H9 (cell line): ENCODE measurements at regions not wholly inside any gene's neighbourhood (a gene's known extent, or its start where the extent isn't known, plus 50 kb on each side); places are given as distances from the start of the nearest gene placed in this dataset.

Source experiments
- DNase-seq: peaks from one replicate; pipeline ENCODE4 v3.0.0-alpha.2; 2017
- H2AFZ ChIP-seq: one replicate; pipeline ENCODE4 v1.6.1; 2013; ENCODE audit warnings: mild to moderate bottlenecking, low read length, control low read depth, moderate library complexity
- H2AK5ac ChIP-seq: 2 replicates; pipeline ENCODE4 v1.6.1; 2013; ENCODE audit warnings: low read length, control low read depth, mixed read lengths; ENCODE audit not compliant: insufficient read length
- H2BK120ac ChIP-seq: one replicate; pipeline ENCODE4 v1.6.1; 2013; ENCODE audit warnings: low read depth, mild to moderate bottlenecking, low read length, control low read depth, inconsistent platforms; ENCODE audit not compliant: poor library complexity, severe bottlenecking
- H2BK12ac ChIP-seq: 2 replicates; pipeline ENCODE4 v1.6.1; 2013; ENCODE audit warnings: low read length, control low read depth, mixed read lengths, low read depth; ENCODE audit not compliant: insufficient read length
- H2BK15ac ChIP-seq: 2 replicates; pipeline ENCODE4 v1.6.1; 2013; ENCODE audit warnings: low read depth, low read length, control low read depth
- H2BK20ac ChIP-seq: one replicate; pipeline ENCODE4 v1.6.1; 2013; ENCODE audit warnings: low read depth, mild to moderate bottlenecking, low read length, control low read depth, inconsistent platforms; ENCODE audit not compliant: poor library complexity, severe bottlenecking
- H2BK5ac ChIP-seq: 2 replicates; pipeline ENCODE4 v1.6.1; 2013; ENCODE audit warnings: low read length, control low read depth, mixed read lengths; ENCODE audit not compliant: insufficient read length
- H3K14ac ChIP-seq: 2 replicates; pipeline ENCODE4 v1.6.1; 2013; ENCODE audit warnings: low read length, control low read depth; ENCODE audit not compliant: insufficient read depth
- H3K18ac ChIP-seq: 2 replicates; pipeline ENCODE4 v1.6.1; 2013; ENCODE audit warnings: low read depth, mild to moderate bottlenecking, mixed read lengths, low read length, control low read depth; ENCODE audit not compliant: insufficient read length
- H3K23ac ChIP-seq: 2 replicates; pipeline ENCODE4 v1.6.1; 2013; ENCODE audit warnings: low read length, control low read depth, mixed read lengths, low read depth; ENCODE audit not compliant: insufficient read length
- H3K23me2 ChIP-seq: 2 replicates; pipeline ENCODE4 v1.6.1; 2013; ENCODE audit warnings: low read depth, mild to moderate bottlenecking, mixed read lengths, low read length, control low read depth; ENCODE audit not compliant: insufficient read length, poor library complexity, severe bottlenecking
- H3K27ac ChIP-seq: 2 replicates; pipeline ENCODE4 v1.5.1; 2013; ENCODE audit warnings: low read length, control low read depth, mixed read lengths, low read depth; ENCODE audit not compliant: insufficient read length
- H3K27me3 ChIP-seq: 2 replicates; pipeline ENCODE4 v1.6.1; 2013; ENCODE audit warnings: low read length, control low read depth, inconsistent platforms; ENCODE audit not compliant: insufficient read depth
- H3K4ac ChIP-seq: 2 replicates; pipeline ENCODE4 v1.6.1; 2013; ENCODE audit warnings: low read depth, mild to moderate bottlenecking, control low read depth, inconsistent platforms, low read length, moderate library complexity
- H3K4me1 ChIP-seq: 2 replicates; pipeline ENCODE4 v1.6.1; 2013; ENCODE audit warnings: low read length, control low read depth, inconsistent platforms; ENCODE audit not compliant: insufficient read depth
- H3K4me2 ChIP-seq: 2 replicates; pipeline ENCODE4 v1.6.1; 2013; ENCODE audit warnings: low read length, control low read depth, mixed read lengths; ENCODE audit not compliant: insufficient read length, insufficient read depth
- H3K56ac ChIP-seq: 2 replicates; pipeline ENCODE4 v1.6.1; 2013; ENCODE audit warnings: low read depth, mild to moderate bottlenecking, mixed read lengths, low read length, control low read depth; ENCODE audit not compliant: insufficient read length
- H3K79me1 ChIP-seq: 2 replicates; pipeline ENCODE4 v1.6.1; 2013; ENCODE audit warnings: low read depth, mild to moderate bottlenecking, moderate library complexity, low read length, control low read depth, inconsistent platforms; ENCODE audit not compliant: insufficient read depth, poor library complexity, severe bottlenecking
- H3K79me2 ChIP-seq: 2 replicates; pipeline ENCODE4 v1.6.1; 2013; ENCODE audit warnings: low read length, control low read depth, inconsistent platforms; ENCODE audit not compliant: insufficient read depth
- H3K9ac ChIP-seq: 2 replicates; pipeline ENCODE4 v1.6.1; 2013; ENCODE audit warnings: low read length, control low read depth, mixed read lengths; ENCODE audit not compliant: insufficient read length; ENCODE audit errors: extremely low read depth
- H3K9me3 ChIP-seq: one replicate; pipeline ENCODE4 v1.6.1; 2013; ENCODE audit warnings: low read depth, low read length, inconsistent platforms; ENCODE audit not compliant: control insufficient read depth
- H3T11ph ChIP-seq: one replicate; pipeline ENCODE4 v1.6.1; 2013; ENCODE audit warnings: mild to moderate bottlenecking, low read length, control low read depth, inconsistent platforms
- H4K20me1 ChIP-seq: one replicate; pipeline ENCODE4 v1.6.1; 2013; ENCODE audit not compliant: control insufficient read depth, insufficient read length, insufficient read depth
- H4K5ac ChIP-seq: 2 replicates; pipeline ENCODE4 v1.6.1; 2013; ENCODE audit warnings: low read depth, mild to moderate bottlenecking, mixed read lengths, low read length, control low read depth; ENCODE audit not compliant: insufficient read length
- H4K8ac ChIP-seq: replicated peaks from 2 replicates; pipeline ENCODE4 v1.6.1; 2013; ENCODE audit warnings: low read length, control low read depth, mixed read lengths, low read depth; ENCODE audit not compliant: insufficient read length
- H4K91ac ChIP-seq: 2 replicates; pipeline ENCODE4 v1.6.1; 2013; ENCODE audit warnings: low read depth, mild to moderate bottlenecking, moderate library complexity, mixed read lengths, low read length, control low read depth; ENCODE audit not compliant: insufficient read length
- H3K27ac Mint-ChIP-seq, 3 experiments: 2 replicates in 2 of 3; 3 replicates in 1 of 3; pipeline ENCODE4 v1.8.0; 2020 to 2021; ENCODE audit warnings: mixed read lengths in 3 of 3, mild to moderate bottlenecking in 1 of 3, moderate library complexity in 1 of 3
- H3K27me3 Mint-ChIP-seq: 2 replicates; pipeline ENCODE4 v1.8.0; 2021; ENCODE audit warnings: low read depth, mild to moderate bottlenecking, moderate library complexity, mixed read lengths
- H3K36me3 Mint-ChIP-seq, 3 experiments: 2 replicates in 2 of 3; 3 replicates in 1 of 3; pipeline ENCODE4 v1.8.0; 2020 to 2021; ENCODE audit warnings: low read depth in 3 of 3, mixed read lengths in 3 of 3; ENCODE audit not compliant: insufficient read depth in 1 of 3
- H3K4me1 Mint-ChIP-seq, 2 experiments: 2 replicates each; pipeline ENCODE4 v1.8.0; 2020; ENCODE audit warnings: mixed read lengths in 2 of 2
- H3K4me3 Mint-ChIP-seq, 2 experiments: 2 replicates in 1 of 2; 3 replicates in 1 of 2; pipeline ENCODE4 v1.8.0; 2020 to 2021; ENCODE audit warnings: mild to moderate bottlenecking in 2 of 2, mixed read lengths in 2 of 2, moderate library complexity in 1 of 2
- H3K9me3 Mint-ChIP-seq, 2 experiments: 2 replicates in 1 of 2; 3 replicates in 1 of 2; pipeline ENCODE4 v1.8.0; 2020; ENCODE audit warnings: mild to moderate bottlenecking in 2 of 2, mixed read lengths in 2 of 2, moderate library complexity in 1 of 2
- CTCF ChIP-seq: fragments of 200-600 bp; sonication (generic); conservative IDR thresholded peaks from 3 replicates; pipeline ENCODE4 v1.8.0; 2021; ENCODE audit warnings: antibody characterized with exemption, mild to moderate bottlenecking
- WGBS: extraction: QIAGEN DNeasy Blood & Tissue Kit; methylation state at CpG from one replicate; pipeline ENCODE4 v1.1.7; 2013; ENCODE audit warnings: missing lambda C conversion rate, low lambda C conversion rate, mixed read lengths; ENCODE audit not compliant: insufficient read length; ENCODE audit errors: extremely low coverage; 5-methylcytosine and 5-hydroxymethylcytosine counted together

- no peaks in the 10 kb centered on the region for H3K27me3 Mint-ChIP-seq
- H3K9me3 Mint-ChIP-seq = peaks cover 3 to 4% of the 10 kb centered on the region in 2 experiments
- H2AK5ac ChIP-seq = no peak overlapping the region
- no peak overlapping the region for H3K27ac ChIP-seq
- no peaks in the 10 kb centered on the region for H3K79me1 ChIP-seq
- no peak overlapping the region for H3K18ac ChIP-seq
- no peak overlapping the region for H3K4me2 ChIP-seq
- no peak overlapping the region for H2BK15ac ChIP-seq
- DNase-seq = no peak
- no peak overlapping the region for H2BK20ac ChIP-seq
- no peak overlapping the region for H3K9ac ChIP-seq
- no peak overlapping the region for H4K5ac ChIP-seq
- no peak overlapping the region for H3K56ac ChIP-seq
- no peak overlapping the region for H2BK120ac ChIP-seq
- no peak overlapping the region for H3K4me3 Mint-ChIP-seq
- H3K23ac ChIP-seq = no peak overlapping the region
- no CpG with 5 or more reads among the region's 1 CpG for WGBS
- no peaks in the 10 kb centered on the region for H3K9me3 ChIP-seq
- H3K14ac ChIP-seq = no peak overlapping the region
- no peak overlapping the region for H3K27ac Mint-ChIP-seq
- no peaks in the 10 kb centered on the region for H4K20me1 ChIP-seq
- no peak overlapping the region for H3T11ph ChIP-seq
- H3K27me3 ChIP-seq = no peaks in the 10 kb centered on the region
- TF ChIP-seq CTCF = no peak
- H4K91ac ChIP-seq = no peak overlapping the region
- H3K79me2 ChIP-seq = no peaks in the 10 kb centered on the region
- H2BK12ac ChIP-seq = no peak overlapping the region
- H3K4ac ChIP-seq = no peak overlapping the region
- H4K8ac ChIP-seq = no peak overlapping the region
- H2BK5ac ChIP-seq = no peak overlapping the region
- no peaks in the 10 kb centered on the region for H3K23me2 ChIP-seq
- no peak overlapping the region for H2AFZ ChIP-seq
- no peaks in the 10 kb centered on the region for H3K4me1 ChIP-seq
- H3K36me3 Mint-ChIP-seq = peaks cover 0 to 4% (median 2%) of the 10 kb centered on the region in 3 experiments; a peak in 4 of 7 replicates
- H3K4me1 Mint-ChIP-seq = peaks cover 0 to 5% of the 10 kb centered on the region in 2 experiments; a peak in 2 of 4 replicates
Measured at GRCh38 chr2:18922276-18922675, 332.9 kb upstream of the NT5C1B start.
